ENCODE measurements at regions not wholly inside any gene's neighbourhood (a gene's known extent, or its start where the extent isn't known, plus 50 kb on each side); places are given as distances from the start of the nearest gene placed in this dataset.

GRCh38 chr1:113207019-113207418, 134.0 kb downstream of the LRIG2 start:
- TF ChIP-seq CTCF (conservative IDR thresholded peaks at IDR 0.05): no peak
- H3K79me2 ChIP-seq (ENCODE audit: insufficient read depth, low read length): no peaks in the 10 kb centered on the region
- H3K4me1 ChIP-seq (ENCODE audit: insufficient read depth, low read length): peaks cover 3% of the 10 kb centered on the region; the same call in 1 of the 2 replicates
- no peak overlapping the region for H3K27ac ChIP-seq (ENCODE audit: insufficient read length, low read depth, low read length)
- no peak overlapping the region for H3K4me3 Mint-ChIP-seq
- H3K4me2 ChIP-seq (ENCODE audit: insufficient read depth, insufficient read length, low read length): no peak overlapping the region
- H4K91ac ChIP-seq (ENCODE audit: insufficient read length, low read depth, low read length): no peak overlapping the region
- H3K23ac ChIP-seq (ENCODE audit: insufficient read length, low read depth, low read length): no peak overlapping the region
- H3K9me3 ChIP-seq (ENCODE audit: control insufficient read depth, low read depth, low read length): no peaks in the 10 kb centered on the region
- no peak overlapping the region for H2BK12ac ChIP-seq (ENCODE audit: insufficient read length, low read depth, low read length)
- H3K56ac ChIP-seq (ENCODE audit: insufficient read length, low read depth, low read length): no peak overlapping the region
- H3K79me1 ChIP-seq (ENCODE audit: insufficient read depth, low read depth, low read length, poor library complexity, severe bottlenecking): no peaks in the 10 kb centered on the region
- H3K27me3 Mint-ChIP-seq (ENCODE audit: low read depth): no peaks in the 10 kb centered on the region
- H4K8ac ChIP-seq (replicated peaks; ENCODE audit: insufficient read length, low read depth, low read length): no peak overlapping the region
- no peak overlapping the region for H3K9ac ChIP-seq (ENCODE audit: extremely low read depth, insufficient read length, low read length)
- H2BK20ac ChIP-seq (ENCODE audit: low read depth, low read length, poor library complexity, severe bottlenecking): no peak overlapping the region
- peaks cover 18 to 28% of the 10 kb centered on the region in 2 experiments for H3K4me1 Mint-ChIP-seq
- no peak overlapping the region for H3T11ph ChIP-seq (ENCODE audit: low read length)
- H2BK5ac ChIP-seq (ENCODE audit: insufficient read length, low read length): no peak overlapping the region
- no peak overlapping the region for H2BK120ac ChIP-seq (ENCODE audit: low read depth, low read length, poor library complexity, severe bottlenecking)
- H3K23me2 ChIP-seq (ENCODE audit: insufficient read length, low read depth, low read length, poor library complexity, severe bottlenecking): no peaks in the 10 kb centered on the region
- H3K14ac ChIP-seq (ENCODE audit: insufficient read depth, low read length): no peak overlapping the region
- no peaks in the 10 kb centered on the region for H4K20me1 ChIP-seq (ENCODE audit: control insufficient read depth, insufficient read depth, insufficient read length)
- no peak overlapping the region for H4K5ac ChIP-seq (ENCODE audit: insufficient read length, low read depth, low read length)
- H3K9me3 Mint-ChIP-seq: peaks cover 0 to 2% of the 10 kb centered on the region in 2 experiments; a peak in 1 of 5 replicates
- no peak overlapping the region for H2AFZ ChIP-seq (ENCODE audit: low read length)
- H2AK5ac ChIP-seq (ENCODE audit: insufficient read length, low read length): no peak overlapping the region
- H2BK15ac ChIP-seq (ENCODE audit: low read depth, low read length): no peak overlapping the region
- H3K18ac ChIP-seq (ENCODE audit: insufficient read length, low read depth, low read length): no peak overlapping the region
- DNase-seq: no peak
- no CpG with 5 or more reads among the region's 2 CpGs for WGBS (ENCODE audit: extremely low coverage, insufficient read length, low lambda C conversion rate)
- no peak overlapping the region for H3K27ac Mint-ChIP-seq
- H3K36me3 Mint-ChIP-seq (ENCODE audit: insufficient read depth in 1 of 3, low read depth in 3 of 3): peaks cover 0 to 3% (median 0%) of the 10 kb centered on the region in 3 experiments; a peak in 3 of 7 replicates
- H3K4ac ChIP-seq (ENCODE audit: low read depth, low read length): no peak overlapping the region
- H3K27me3 ChIP-seq (ENCODE audit: insufficient read depth, low read length): no peaks in the 10 kb centered on the region
